ENCODE measurements at regions not wholly inside any gene's neighbourhood (a gene's known extent, or its start where the extent isn't known, plus 50 kb on each side); places are given as distances from the start of the nearest gene placed in this dataset.

DNA sequence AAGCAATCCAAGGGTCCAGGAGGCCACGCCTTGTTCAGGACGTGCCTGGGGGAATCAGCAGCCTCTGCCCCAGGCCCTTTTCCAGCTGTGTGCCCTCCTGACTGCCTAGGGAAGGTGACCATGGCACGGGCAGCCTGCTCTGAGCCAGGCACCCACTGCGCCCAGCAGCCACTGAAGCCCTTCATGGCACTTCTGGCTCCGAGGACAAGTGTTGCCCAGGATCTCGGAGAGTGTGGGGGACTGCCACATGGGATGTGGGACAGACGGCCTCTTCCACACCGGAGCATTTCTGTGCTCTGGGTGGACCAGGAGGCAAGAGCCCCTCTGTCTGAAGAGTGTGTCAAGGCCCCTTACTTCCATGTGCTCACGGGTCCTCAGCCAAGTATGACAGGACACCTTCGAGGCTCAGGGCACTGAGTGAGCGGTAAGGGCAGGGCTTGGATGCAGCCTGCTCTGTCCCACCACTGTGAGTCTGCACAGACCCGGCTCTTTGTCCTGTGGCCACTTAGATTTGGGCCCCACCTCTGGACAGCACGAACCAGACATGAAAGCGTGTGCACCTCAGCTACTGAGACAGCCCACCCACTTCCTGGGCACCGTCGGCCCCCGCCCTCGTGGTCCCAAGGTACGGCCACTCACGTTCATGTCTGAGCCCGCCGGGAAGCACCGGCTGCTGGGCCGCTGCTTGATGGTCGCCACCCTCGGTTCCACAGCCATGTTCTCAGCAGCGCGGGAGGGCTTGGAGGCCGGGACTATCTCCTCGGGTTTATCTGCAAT lies 93.6 kb downstream of the CTTN start:
- TF ChIP-seq, protein P1, sequence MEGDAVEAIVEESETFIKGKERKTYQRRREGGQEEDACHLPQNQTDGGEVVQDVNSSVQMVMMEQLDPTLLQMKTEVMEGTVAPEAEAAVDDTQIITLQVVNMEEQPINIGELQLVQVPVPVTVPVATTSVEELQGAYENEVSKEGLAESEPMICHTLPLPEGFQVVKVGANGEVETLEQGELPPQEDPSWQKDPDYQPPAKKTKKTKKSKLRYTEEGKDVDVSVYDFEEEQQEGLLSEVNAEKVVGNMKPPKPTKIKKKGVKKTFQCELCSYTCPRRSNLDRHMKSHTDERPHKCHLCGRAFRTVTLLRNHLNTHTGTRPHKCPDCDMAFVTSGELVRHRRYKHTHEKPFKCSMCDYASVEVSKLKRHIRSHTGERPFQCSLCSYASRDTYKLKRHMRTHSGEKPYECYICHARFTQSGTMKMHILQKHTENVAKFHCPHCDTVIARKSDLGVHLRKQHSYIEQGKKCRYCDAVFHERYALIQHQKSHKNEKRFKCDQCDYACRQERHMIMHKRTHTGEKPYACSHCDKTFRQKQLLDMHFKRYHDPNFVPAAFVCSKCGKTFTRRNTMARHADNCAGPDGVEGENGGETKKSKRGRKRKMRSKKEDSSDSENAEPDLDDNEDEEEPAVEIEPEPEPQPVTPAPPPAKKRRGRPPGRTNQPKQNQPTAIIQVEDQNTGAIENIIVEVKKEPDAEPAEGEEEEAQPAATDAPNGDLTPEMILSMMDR (IDR thresholded peaks at IDR 0.05), result no peak
- no peak for TF ChIP-seq POLR2A (IDR thresholded peaks at IDR 0.05)

Data from thyroid gland (tissue), 4 donors.